Nephron (organoid): ENCODE measurements at regions not wholly inside any gene's neighbourhood (a gene's known extent, or its start where the extent isn't known, plus 50 kb on each side); places are given as distances from the start of the nearest gene placed in this dataset.
A peak's percentile ranks its signal among the peaks of the same experiment; 100 is the strongest.

Source experiments
- H3K27ac Mint-ChIP-seq, 3 experiments: 2 replicates each; pipeline ENCODE4 v1.8.0; 2020; ENCODE audit warnings: mixed read lengths in 3 of 3, mild to moderate bottlenecking in 2 of 3, moderate library complexity in 1 of 3
- H3K27me3 Mint-ChIP-seq: 2 replicates; pipeline ENCODE4 v1.8.0; 2021; ENCODE audit warnings: low read depth, mild to moderate bottlenecking, moderate library complexity, mixed read lengths
- H3K36me3 Mint-ChIP-seq: 2 replicates; pipeline ENCODE4 v1.8.0; 2020; ENCODE audit warnings: low read depth, mixed read lengths
- H3K4me1 Mint-ChIP-seq: 2 replicates; pipeline ENCODE4 v1.8.0; 2020; ENCODE audit warnings: mixed read lengths
- H3K4me3 Mint-ChIP-seq, 3 experiments: 2 replicates each; pipeline ENCODE4 v1.8.0; 2020; ENCODE audit warnings: mild to moderate bottlenecking in 3 of 3, mixed read lengths in 3 of 3, moderate library complexity in 2 of 3
- H3K9me3 Mint-ChIP-seq: 2 replicates; pipeline ENCODE4 v1.8.0; 2020; ENCODE audit warnings: mixed read lengths
- TF ChIP-seq, protein P1 (sequence below), 3 experiments: fragments of 200-600 bp; sonication (generic); IDR thresholded peaks; one replicate each; pipeline ENCODE4 v1.5.0; 2021; ENCODE audit warnings: antibody characterized with exemption in 3 of 3; ENCODE audit not compliant: unreplicated experiment in 3 of 3

DNA sequence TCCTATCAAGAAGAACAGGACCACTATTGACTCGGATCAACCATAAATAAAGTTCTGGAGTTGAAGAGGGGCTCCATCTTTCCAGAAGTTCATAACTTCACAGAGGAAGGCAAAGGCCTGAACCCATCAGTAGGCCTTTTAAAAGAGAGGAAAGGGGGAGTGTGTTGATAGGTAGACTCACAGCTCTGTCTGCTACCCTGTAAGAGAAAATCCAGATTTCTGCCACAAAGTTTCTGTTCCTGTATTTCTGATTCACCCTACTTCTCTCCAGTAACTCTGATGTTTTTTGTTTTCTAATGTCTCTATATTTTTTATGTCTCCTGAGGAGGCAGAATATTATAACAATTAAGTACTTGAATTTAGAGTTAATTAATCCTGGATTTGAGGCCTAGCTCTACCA, 564.0 kb downstream of the TNS1 start:
- no peaks in the 10 kb centered on the region for H3K36me3 Mint-ChIP-seq
- no peak overlapping the region for H3K4me3 Mint-ChIP-seq
- no peaks in the 10 kb centered on the region for H3K27me3 Mint-ChIP-seq
- peaks cover 68% of the 10 kb centered on the region for H3K4me1 Mint-ChIP-seq
- TF ChIP-seq, protein P1, sequence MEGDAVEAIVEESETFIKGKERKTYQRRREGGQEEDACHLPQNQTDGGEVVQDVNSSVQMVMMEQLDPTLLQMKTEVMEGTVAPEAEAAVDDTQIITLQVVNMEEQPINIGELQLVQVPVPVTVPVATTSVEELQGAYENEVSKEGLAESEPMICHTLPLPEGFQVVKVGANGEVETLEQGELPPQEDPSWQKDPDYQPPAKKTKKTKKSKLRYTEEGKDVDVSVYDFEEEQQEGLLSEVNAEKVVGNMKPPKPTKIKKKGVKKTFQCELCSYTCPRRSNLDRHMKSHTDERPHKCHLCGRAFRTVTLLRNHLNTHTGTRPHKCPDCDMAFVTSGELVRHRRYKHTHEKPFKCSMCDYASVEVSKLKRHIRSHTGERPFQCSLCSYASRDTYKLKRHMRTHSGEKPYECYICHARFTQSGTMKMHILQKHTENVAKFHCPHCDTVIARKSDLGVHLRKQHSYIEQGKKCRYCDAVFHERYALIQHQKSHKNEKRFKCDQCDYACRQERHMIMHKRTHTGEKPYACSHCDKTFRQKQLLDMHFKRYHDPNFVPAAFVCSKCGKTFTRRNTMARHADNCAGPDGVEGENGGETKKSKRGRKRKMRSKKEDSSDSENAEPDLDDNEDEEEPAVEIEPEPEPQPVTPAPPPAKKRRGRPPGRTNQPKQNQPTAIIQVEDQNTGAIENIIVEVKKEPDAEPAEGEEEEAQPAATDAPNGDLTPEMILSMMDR (IDR thresholded peaks at IDR 0.05; ENCODE audit: unreplicated experiment in 3 of 3), result no peak
- H3K27ac Mint-ChIP-seq, result peak overlapping the region; percentile 13 to 97 (median 95)
- no peaks in the 10 kb centered on the region for H3K9me3 Mint-ChIP-seq

DNA sequence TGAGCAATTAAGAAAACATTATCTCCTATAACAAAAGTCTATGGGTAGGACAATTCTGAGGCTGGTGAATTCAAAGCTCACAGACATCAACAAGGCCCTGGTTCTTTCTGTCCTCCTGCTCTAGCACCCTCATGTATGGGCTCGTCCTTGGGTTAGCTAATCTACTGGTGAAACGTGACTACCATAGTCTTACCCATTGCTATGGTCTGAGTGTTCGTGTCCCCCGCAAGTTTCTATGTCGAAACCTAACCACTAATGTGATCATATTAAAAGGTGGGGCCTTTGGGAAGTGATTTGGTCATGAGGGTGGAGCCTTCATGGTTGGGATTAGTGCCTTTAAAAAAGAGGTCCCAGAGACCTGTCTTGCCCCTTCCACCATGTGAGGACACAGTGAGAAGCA, 564.7 kb downstream of the TNS1 start:
- Mint-ChIP-seq H3K36me3 (no peaks in the 10 kb centered on the region), H3K9me3 (no peaks in the 10 kb centered on the region), H3K4me1 (peaks cover 75% of the 10 kb centered on the region), H3K4me3 (no peak overlapping the region), H3K27ac (peak overlapping the region; percentile 11 to 97 (median 95)), H3K27me3 (no peaks in the 10 kb centered on the region)
- TF ChIP-seq, protein P1 (IDR thresholded peaks at IDR 0.05; ENCODE audit: unreplicated experiment in 3 of 3), result no peak

GRCh38 chr2:217437290-217437870, 565.4 kb downstream of the TNS1 start:
- TF ChIP-seq, protein P1 (IDR thresholded peaks at IDR 0.05; ENCODE audit: unreplicated experiment in 3 of 3), result no peak
- Mint-ChIP-seq H3K27me3 (no peaks in the 10 kb centered on the region), H3K4me3 (peak overlapping the region in 1 of 3 experiments; percentile 27), H3K36me3 (no peaks in the 10 kb centered on the region), H3K9me3 (no peaks in the 10 kb centered on the region), H3K27ac (peak overlapping the region; percentile 11 to 97 (median 95)), H3K4me1 (peaks cover 81% of the 10 kb centered on the region)

DNA sequence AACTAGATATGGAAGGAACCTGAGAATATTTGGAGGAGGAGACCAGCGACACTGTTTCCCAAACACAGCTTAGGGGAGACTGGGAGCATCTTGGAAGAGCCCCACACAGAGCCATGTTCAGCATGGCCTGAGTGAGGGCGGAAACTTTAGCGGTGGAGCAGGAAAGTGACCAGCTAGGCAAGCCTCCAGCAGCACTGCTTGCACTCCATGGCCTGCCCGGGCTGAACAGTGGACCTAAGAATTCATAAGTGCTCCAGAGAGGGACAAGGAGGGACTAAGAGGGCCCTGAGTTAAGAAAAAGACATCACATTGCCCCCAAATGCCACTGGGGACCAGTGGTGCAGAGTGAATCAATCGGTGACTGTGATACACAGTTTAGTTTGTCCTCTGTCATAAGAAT, 566.4 kb downstream of the TNS1 start:
- TF ChIP-seq, protein P1 (IDR thresholded peaks at IDR 0.05; ENCODE audit: unreplicated experiment in 3 of 3), result no peak
- Mint-ChIP-seq H3K4me1 (peaks cover 83% of the 10 kb centered on the region), H3K36me3 (no peaks in the 10 kb centered on the region), H3K27ac (peak overlapping the region; percentile 96 to 98 (median 97)), H3K9me3 (no peaks in the 10 kb centered on the region), H3K27me3 (no peaks in the 10 kb centered on the region), H3K4me3 (no peak overlapping the region)

GRCh38 chr2:217434180-217434975, 568.4 kb downstream of the TNS1 start:
- H3K9me3 Mint-ChIP-seq, result no peaks in the 10 kb centered on the region
- no peaks in the 10 kb centered on the region for H3K36me3 Mint-ChIP-seq
- H3K4me1 Mint-ChIP-seq, result peaks cover 81% of the 10 kb centered on the region
- H3K27ac Mint-ChIP-seq, result peak overlapping the region; percentile 96 to 98 (median 97)
- TF ChIP-seq, protein P1 (IDR thresholded peaks at IDR 0.05; ENCODE audit: unreplicated experiment in 3 of 3), result no peak
- H3K27me3 Mint-ChIP-seq, result no peaks in the 10 kb centered on the region
- H3K4me3 Mint-ChIP-seq, result peak overlapping the region; percentile 13 to 72 (median 60)
